ENCODE measurements at regions not wholly inside any gene's neighbourhood (a gene's known extent, or its start where the extent isn't known, plus 50 kb on each side); places are given as distances from the start of the nearest gene placed in this dataset.

GRCh38 chr1:81234237-81234636 lies 566.5 kb upstream of the ADGRL2 start:
- TF ChIP-seq CTCF (IDR thresholded peaks at IDR 0.05) (no peak), POLR2A (IDR thresholded peaks at IDR 0.05) (no peak)
